Left lung (tissue), 4 donors: ENCODE measurements at regions not wholly inside any gene's neighbourhood (a gene's known extent, or its start where the extent isn't known, plus 50 kb on each side); places are given as distances from the start of the nearest gene placed in this dataset.

Experiments
- ATAC-seq: fragments of 200-7000 bp; cut with Tn5 transposase; one replicate; pipeline ENCODE4 v1.9.1; 2020; ENCODE audit warnings: moderate library complexity
- DNase-seq, 4 donors: peaks; one replicate each; pipeline ENCODE4 v3.0.0-alpha.2; 2013 to 2020
- H3K27ac ChIP-seq, 2 donors: fragments of 200-600 bp; sonication (generic) in 1 of 2; one replicate each; pipeline versions ENCODE4 v1.5.0 to v1.8.0; 2020 to 2021
- H3K27me3 ChIP-seq, 2 donors: fragments of 200-600 bp; sonication (generic) in 1 of 2; one replicate each; pipeline versions ENCODE4 v1.5.0 to v1.8.0; 2020 to 2021
- H3K36me3 ChIP-seq, 2 donors: fragments of 200-600 bp; sonication (generic) in 1 of 2; one replicate each; pipeline versions ENCODE4 v1.5.0 to v1.8.0; 2020 to 2021
- H3K4me1 ChIP-seq, 2 donors: fragments of 200-600 bp; one replicate each; pipeline ENCODE4 v1.8.0; 2021
- H3K4me3 ChIP-seq, 2 donors: fragments of 200-600 bp; sonication (generic) in 1 of 2; one replicate each; pipeline versions ENCODE4 v1.5.0 to v1.8.0; 2020 to 2021; ENCODE audit warnings: mild to moderate bottlenecking in 1 of 2
- H3K9me3 ChIP-seq, 2 donors: fragments of 200-600 bp; sonication (generic) in 1 of 2; one replicate each; pipeline versions ENCODE4 v1.5.0 to v1.8.0; 2020 to 2021
- CTCF ChIP-seq, 2 donors: fragments of 200-600 bp; sonication (generic) in 1 of 2; IDR thresholded peaks; one replicate each; pipeline versions ENCODE4 v1.5.0 to v1.8.0; 2021; ENCODE audit warnings: antibody characterized with exemption in 2 of 2
- intact Hi-C, 2 donors: fragments of 100-400 bp; cut with DNase I; formaldehyde crosslinking; loops; one replicate each; pipeline versions ENCODE4 v1.11.2 to v1.14.2; 2022
- donor health status: DM: no; HTN: yes; CAD: no.
- donor health status: DM: no; HTN: no; CAD: no.

GRCh38 chr3:68290333-68290732, 635.9 kb upstream of the SUCLG2 start:
- TF ChIP-seq CTCF (IDR thresholded peaks at IDR 0.05), result no peak
- no peaks in the 10 kb centered on the region for H3K9me3 ChIP-seq
- no peaks in the 10 kb centered on the region for H3K4me1 ChIP-seq
- H3K27ac ChIP-seq, result no peak overlapping the region
- H3K27me3 ChIP-seq, result no peaks in the 10 kb centered on the region
- no peak overlapping the region for H3K4me3 ChIP-seq
- ATAC-seq, result no peak
- H3K36me3 ChIP-seq, result no peaks in the 10 kb centered on the region
- DNase-seq, result no peak
- intact Hi-C loops, result no loop called here

GRCh38 chr3:68288085-68288484, 633.7 kb upstream of the SUCLG2 start:
- no peak for TF ChIP-seq CTCF (IDR thresholded peaks at IDR 0.05)
- no peak overlapping the region for H3K4me3 ChIP-seq
- intact Hi-C loops, result no loop called here

GRCh38 chr3:68287101-68287500, 632.7 kb upstream of the SUCLG2 start:
- H3K27me3 ChIP-seq, result no peaks in the 10 kb centered on the region
- ATAC-seq, result peak; percentile 29
- H3K4me3 ChIP-seq, result no peak overlapping the region
- no peak for TF ChIP-seq CTCF (IDR thresholded peaks at IDR 0.05)
- no peaks in the 10 kb centered on the region for H3K36me3 ChIP-seq
- DNase-seq, result peak in 1 of 4 donors; percentile 58
- H3K27ac ChIP-seq, result no peak overlapping the region
- no peaks in the 10 kb centered on the region for H3K9me3 ChIP-seq
- intact Hi-C loops, result no loop called here
- no peaks in the 10 kb centered on the region for H3K4me1 ChIP-seq

More at GRCh38 chr3:68288085-68288484, 633.7 kb upstream of the SUCLG2 start:
- ATAC-seq (no peak), DNase-seq (peak in 1 of 4 donors; percentile 17)
- no peaks in the 10 kb centered on the region for H3K27me3 ChIP-seq
- no peaks in the 10 kb centered on the region for H3K9me3 ChIP-seq
- H3K4me1 ChIP-seq, result no peaks in the 10 kb centered on the region
- H3K36me3 ChIP-seq, result no peaks in the 10 kb centered on the region
- H3K27ac ChIP-seq, result no peak overlapping the region

GRCh38 chr3:68274286-68274685, 619.9 kb upstream of the SUCLG2 start:
- no peak for TF ChIP-seq CTCF (IDR thresholded peaks at IDR 0.05)
- no peak overlapping the region for H3K27ac ChIP-seq
- no peaks in the 10 kb centered on the region for H3K36me3 ChIP-seq
- no peaks in the 10 kb centered on the region for H3K4me1 ChIP-seq
- intact Hi-C loops, result no loop called here
- DNase-seq (peak in 2 of 4 donors; percentile 15 to 19), ATAC-seq (peak; percentile 41)
- H3K4me3 ChIP-seq, result no peak overlapping the region
- H3K9me3 ChIP-seq, result no peaks in the 10 kb centered on the region
- H3K27me3 ChIP-seq, result no peaks in the 10 kb centered on the region

- intact Hi-C loops, result no loop called here
- DNase-seq (no peak), ATAC-seq (no peak)
- no peak overlapping the region for H3K4me3 ChIP-seq
- H3K9me3 ChIP-seq, result no peaks in the 10 kb centered on the region
- no peaks in the 10 kb centered on the region for H3K36me3 ChIP-seq
- H3K4me1 ChIP-seq, result no peaks in the 10 kb centered on the region
- H3K27ac ChIP-seq, result no peak overlapping the region
- H3K27me3 ChIP-seq, result no peaks in the 10 kb centered on the region
- TF ChIP-seq CTCF (IDR thresholded peaks at IDR 0.05), result no peak
Measured at GRCh38 chr3:68271145-68271544, 616.7 kb upstream of the SUCLG2 start.
